HEK293T (cell line): ENCODE measurements at regions not wholly inside any gene's neighbourhood (a gene's known extent, or its start where the extent isn't known, plus 50 kb on each side); places are given as distances from the start of the nearest gene placed in this dataset.

ENCODE experiments used
- BHLHE40 ChIP-seq: fragments of 450-650 bp; IDR thresholded peaks from 2 replicates; pipeline ENCODE4 v1.6.1; 2016; ENCODE audit warnings: mild to moderate bottlenecking, moderate library complexity, borderline replicate concordance
- FOXM1 ChIP-seq: fragments of 450-650 bp; IDR thresholded peaks from 2 replicates; pipeline ENCODE4 v1.6.1; 2017; ENCODE audit warnings: mild to moderate bottlenecking, borderline replicate concordance
- SUZ12 ChIP-seq: fragments of 450-650 bp; IDR thresholded peaks from 2 replicates; pipeline ENCODE4 v1.6.1; 2016; ENCODE audit warnings: mild to moderate bottlenecking
- ZNF384 ChIP-seq: fragments of 450-650 bp; IDR thresholded peaks from 2 replicates; pipeline ENCODE4 v1.6.1; 2016

GRCh38 chr3:107067421-107067820 is 309.8 kb upstream of the CCDC54 start:
- TF ChIP-seq FOXM1 (no peak), ZNF384 (no peak), BHLHE40 (no peak), SUZ12 (no peak)
